A549 (cell line): ENCODE measurements at regions not wholly inside any gene's neighbourhood (a gene's known extent, or its start where the extent isn't known, plus 50 kb on each side); places are given as distances from the start of the nearest gene placed in this dataset.

Experiments used
- ATAC-seq, 2 experiments: fragments of 200-7000 bp in 1 of 2; fragments of >200 bp in 1 of 2; cut with Nextera tagmentation in 1 of 2; cut with Tn5 transposase in 1 of 2; 3 replicates each; pipeline versions ENCODE4 v1.8.0 to v1.9.1; 2018 to 2020; ENCODE audit warnings: mild to moderate bottlenecking in 1 of 2, moderate library complexity in 1 of 2
- CTCF ChIA-PET: fragments of 300-600 bp; sonication (Branson Sonifier 250); formaldehyde crosslinking; extraction: SDS; loops from one replicate; lab custom pipeline; 2021; ENCODE audit warnings: antibody characterized with exemption, inconsistent platforms; lab: Yijun Ruan, JAX
- POLR2A ChIA-PET: fragments of 350-600 bp; formaldehyde crosslinking; extraction: SDS; loops from one replicate; lab custom pipeline; 2021; ENCODE audit warnings: antibody characterized with exemption, inconsistent platforms; lab: Yijun Ruan, JAX
- DNase-seq, 2 experiments: peaks; one replicate each; pipeline versions ENCODE4 v3.0.0 to v3.0.0-alpha.2; 2011 to 2016; ENCODE audit warnings: low read depth in 1 of 2, low spot score in 1 of 2
- FAIRE-seq: peaks from 2 replicates; lab custom pipeline; 2011; peaks lifted over from hg19 to GRCh38; lab: Jason Lieb, UNC
- H3K27ac ChIP-seq, 2 experiments: fragments of >200 bp; sonication (Bioruptor Twin); formaldehyde crosslinking; 3 replicates each; pipeline ENCODE4 v1.5.1; 2016 to 2017
- H3K4me1 ChIP-seq: fragments of >200 bp; sonication (Bioruptor Twin); formaldehyde crosslinking; 3 replicates; pipeline ENCODE4 v1.6.1; 2016
- H3K4me2 ChIP-seq: fragments of >200 bp; sonication (Bioruptor Twin); formaldehyde crosslinking; 3 replicates; pipeline ENCODE4 v1.6.1; 2016
- H3K4me3 ChIP-seq: fragments of >200 bp; sonication (Bioruptor Twin); formaldehyde crosslinking; 3 replicates; pipeline ENCODE4 v1.5.1; 2016
- H3K9me3 ChIP-seq: fragments of >200 bp; sonication (Bioruptor Twin); formaldehyde crosslinking; 3 replicates; pipeline ENCODE4 v1.6.1; 2016
- BHLHE40 ChIP-seq: IDR thresholded peaks from 2 replicates; pipeline ENCODE4 v1.6.1; 2012; ENCODE audit warnings: low read depth, low read length, inconsistent platforms
- CBX2 ChIP-seq: fragments of 200-600 bp; sonication (generic); IDR thresholded peaks from 2 replicates; pipeline ENCODE4 v1.6.1; 2016; ENCODE audit warnings: low read depth, mild to moderate bottlenecking, borderline replicate concordance
- CEBPB ChIP-seq, 2 experiments: fragments of >200 bp in 1 of 2; sonication (Bioruptor Twin) in 1 of 2; formaldehyde crosslinking in 1 of 2; IDR thresholded peaks; 2 replicates each; pipeline ENCODE4 v1.6.1; 2012 to 2016
- CHD2 ChIP-seq: fragments of 150-350 bp; IDR thresholded peaks from 2 replicates; pipeline ENCODE4 v1.6.1; 2014; ENCODE audit warnings: low read length; ENCODE audit not compliant: partially characterized antibody
- ESRRA ChIP-seq: fragments of 150-350 bp; IDR thresholded peaks from 2 replicates; pipeline ENCODE4 v1.6.1; 2014; ENCODE audit warnings: mild to moderate bottlenecking, low read length, borderline replicate concordance
- FOSB ChIP-seq: fragments of 250-450 bp; sonication (Bioruptor Pico); IDR thresholded peaks from 2 replicates; pipeline ENCODE4 v1.5.0; 2020; ENCODE audit warnings: mild to moderate bottlenecking, moderate library complexity
- HEYL ChIP-seq: fragments of 250-450 bp; sonication (Bioruptor Pico); IDR thresholded peaks from 2 replicates; pipeline ENCODE4 v1.8.0; 2021; ENCODE audit warnings: mild to moderate bottlenecking, moderate library complexity
- HOXB13 ChIP-seq: fragments of 250-450 bp; sonication (Bioruptor Pico); IDR thresholded peaks from 2 replicates; pipeline ENCODE4 v1.5.0; 2020; ENCODE audit warnings: low read depth, mild to moderate bottlenecking, moderate library complexity
- HOXB5 ChIP-seq: fragments of 250-450 bp; sonication (Bioruptor Pico); IDR thresholded peaks from 2 replicates; pipeline ENCODE4 v1.5.0; 2020; ENCODE audit warnings: mild to moderate bottlenecking, moderate library complexity
- MAFK ChIP-seq: fragments of 450-650 bp; IDR thresholded peaks from 2 replicates; pipeline ENCODE4 v1.6.1; 2014; ENCODE audit not compliant: partially characterized antibody
- MYC ChIP-seq: IDR thresholded peaks from 2 replicates; pipeline ENCODE4 v1.6.1; 2012; ENCODE audit warnings: mild to moderate bottlenecking, inconsistent platforms, low read length, improper control_type of control experiment, borderline replicate concordance
- NFE2L2 ChIP-seq: fragments of 150-350 bp; conservative IDR thresholded peaks from 2 replicates; pipeline ENCODE4 v1.6.1; 2014; ENCODE audit warnings: low read length
- NPAS2 ChIP-seq: fragments of 250-450 bp; sonication (Bioruptor Pico); IDR thresholded peaks from 2 replicates; pipeline ENCODE4 v1.8.0; 2022; ENCODE audit warnings: mild to moderate bottlenecking, moderate library complexity, borderline replicate concordance
- PHF8 ChIP-seq: fragments of 200-600 bp; sonication (generic); IDR thresholded peaks from 2 replicates; pipeline ENCODE4 v1.6.1; 2016; ENCODE audit warnings: low read depth, mild to moderate bottlenecking, antibody characterized with exemption, moderate library complexity, borderline replicate concordance
- POLR2AphosphoS2 ChIP-seq: conservative IDR thresholded peaks from 2 replicates; pipeline ENCODE4 v1.6.1; 2012; ENCODE audit warnings: low read length, improper control_type of control experiment, inconsistent platforms
- RAD21 ChIP-seq, 2 experiments: fragments of >200 bp in 1 of 2; sonication (Bioruptor Twin) in 1 of 2; formaldehyde crosslinking in 1 of 2; IDR thresholded peaks in 1 of 2; conservative IDR thresholded peaks in 1 of 2; 2 replicates in 1 of 2; 3 replicates in 1 of 2; pipeline ENCODE4 v1.6.1; 2012 to 2018; ENCODE audit warnings: inconsistent platforms in 1 of 2
- RARB ChIP-seq: fragments of 250-450 bp; sonication (Bioruptor Pico); IDR thresholded peaks from 2 replicates; pipeline ENCODE4 v1.8.0; 2021; ENCODE audit warnings: mild to moderate bottlenecking, moderate library complexity
- RCOR1 ChIP-seq: fragments of 150-350 bp; IDR thresholded peaks from 2 replicates; pipeline ENCODE4 v1.6.1; 2014; ENCODE audit warnings: antibody characterized with exemption, low read length, low read depth
- RFX5 ChIP-seq: fragments of 450-650 bp; IDR thresholded peaks from 2 replicates; pipeline ENCODE4 v1.7.1; 2014; ENCODE audit warnings: antibody characterized with exemption, mild to moderate bottlenecking, moderate library complexity
- RNF2 ChIP-seq: fragments of 200-600 bp; sonication (generic); IDR thresholded peaks from 2 replicates; pipeline ENCODE4 v1.6.1; 2016; ENCODE audit warnings: low read depth, mild to moderate bottlenecking, antibody characterized with exemption, moderate library complexity, borderline replicate concordance
- SREBF2 ChIP-seq: fragments of 450-650 bp; IDR thresholded peaks from 2 replicates; pipeline ENCODE4 v1.6.1; 2014; ENCODE audit warnings: mild to moderate bottlenecking, moderate library complexity
- TFCP2L1 ChIP-seq: fragments of 250-450 bp; sonication (Bioruptor Pico); IDR thresholded peaks from 2 replicates; pipeline ENCODE4 v1.5.0; 2021; ENCODE audit warnings: mild to moderate bottlenecking
- ZC3H11A ChIP-seq: fragments of 450-650 bp; IDR thresholded peaks from 2 replicates; pipeline ENCODE4 v1.6.1; 2014; ENCODE audit warnings: antibody characterized with exemption, mild to moderate bottlenecking
- ZNF302 ChIP-seq: fragments of 250-450 bp; sonication (Bioruptor Pico); IDR thresholded peaks from 2 replicates; pipeline ENCODE4 v1.9.0; 2021; ENCODE audit warnings: inconsistent platforms, mild to moderate bottlenecking, moderate library complexity
- ZSCAN20 ChIP-seq: fragments of 250-450 bp; sonication (Bioruptor Pico); IDR thresholded peaks from 2 replicates; pipeline ENCODE4 v1.8.0; 2022; ENCODE audit warnings: mild to moderate bottlenecking, moderate library complexity
- WGBS: methylation state at CpG from one replicate; pipeline ENCODE4 v1.1.6; 2017; ENCODE audit errors: missing lambda C conversion rate; 5-methylcytosine and 5-hydroxymethylcytosine counted together
- TF ChIP-seq, protein P1 (sequence below): fragments of 150-350 bp; IDR thresholded peaks from 2 replicates; pipeline ENCODE4 v1.6.1; 2014; ENCODE audit warnings: low read depth, mild to moderate bottlenecking, low read length
- TF ChIP-seq, protein P2 (sequence below): fragments of 450-650 bp; IDR thresholded peaks from 2 replicates; pipeline ENCODE4 v1.6.1; 2014; ENCODE audit warnings: antibody characterized with exemption
- TF ChIP-seq, protein P3 (sequence below): IDR thresholded peaks from 2 replicates; pipeline ENCODE4 v1.6.1; 2012
- TF ChIP-seq, protein P4 (sequence below): IDR thresholded peaks from 2 replicates; pipeline ENCODE4 v1.6.1; 2012; ENCODE audit warnings: low read depth, borderline replicate concordance
- TF ChIP-seq, protein P5 (sequence below): IDR thresholded peaks from 2 replicates; pipeline ENCODE4 v1.6.1; 2012
- TF ChIP-seq, protein P6 (sequence below): fragments of >200 bp; sonication (Bioruptor Twin); formaldehyde crosslinking; IDR thresholded peaks from 2 replicates; pipeline ENCODE4 v1.6.1; 2016
- TF ChIP-seq, protein P7 (sequence below): fragments of 250-450 bp; sonication (Bioruptor Pico); IDR thresholded peaks from 2 replicates; pipeline ENCODE4 v1.5.0; 2021; ENCODE audit warnings: mild to moderate bottlenecking, moderate library complexity, borderline replicate concordance

DNA sequence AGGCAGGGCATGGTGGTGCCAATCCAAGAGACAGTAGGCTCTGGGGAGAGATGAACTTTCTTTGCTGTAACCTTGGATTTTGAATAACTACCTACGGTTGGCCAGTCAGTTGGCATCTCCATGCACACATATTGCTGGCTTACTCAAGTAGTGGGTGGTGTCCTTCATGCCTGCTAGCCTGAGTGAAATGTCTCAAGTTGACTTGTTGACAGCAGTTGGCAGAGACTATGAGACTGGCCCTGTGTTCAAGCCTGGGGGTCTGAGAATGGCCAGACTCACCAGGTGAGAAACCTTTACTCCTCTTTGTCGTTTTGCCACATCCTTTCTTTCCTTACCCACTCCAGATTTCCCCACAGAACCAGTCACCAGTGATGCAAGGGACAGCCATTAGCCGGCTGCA is 173.3 kb downstream of the MID1IP1 start:
- TF ChIP-seq, protein P1, sequence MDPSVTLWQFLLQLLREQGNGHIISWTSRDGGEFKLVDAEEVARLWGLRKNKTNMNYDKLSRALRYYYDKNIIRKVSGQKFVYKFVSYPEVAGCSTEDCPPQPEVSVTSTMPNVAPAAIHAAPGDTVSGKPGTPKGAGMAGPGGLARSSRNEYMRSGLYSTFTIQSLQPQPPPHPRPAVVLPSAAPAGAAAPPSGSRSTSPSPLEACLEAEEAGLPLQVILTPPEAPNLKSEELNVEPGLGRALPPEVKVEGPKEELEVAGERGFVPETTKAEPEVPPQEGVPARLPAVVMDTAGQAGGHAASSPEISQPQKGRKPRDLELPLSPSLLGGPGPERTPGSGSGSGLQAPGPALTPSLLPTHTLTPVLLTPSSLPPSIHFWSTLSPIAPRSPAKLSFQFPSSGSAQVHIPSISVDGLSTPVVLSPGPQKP = no peak
- TF ChIP-seq HEYL (CRISPR knock-in tag) = no peak
- TF ChIP-seq POLR2AphosphoS2 = no peak
- no peak for TF ChIP-seq RARB (CRISPR knock-in tag)
- no peak for TF ChIP-seq HOXB13
- no peak for TF ChIP-seq MAFK
- no peak for TF ChIP-seq CHD2
- TF ChIP-seq RAD21 (conservative IDR thresholded peaks at IDR 0.05 in 1 of 2, IDR thresholded peaks at IDR 0.05 in 1 of 2) = no peak
- no peak for TF ChIP-seq ZSCAN20 (CRISPR knock-in tag)
- no peak for TF ChIP-seq ZC3H11A
- no peak for TF ChIP-seq HOXB5 (CRISPR knock-in tag)
- no peak for TF ChIP-seq ZNF302 (CRISPR knock-in tag)
- TF ChIP-seq, all 56 proteins: peak for 0
- no peak overlapping the region for H3K4me3 ChIP-seq
- 57% methylated on average over 3 of the region's 3 CpGs for WGBS
- H3K9me3 ChIP-seq = no peaks in the 10 kb centered on the region
- ChIA-PET CTCF (no interaction called here), POLR2A (interaction anchor here (0.5 kb wide), 1 partner anchor 168 kb away, joined by 4 read pairs; no protein-coding TSS in a partner anchor)
- DNase-seq (no peak), FAIRE-seq (no peak), ATAC-seq (no peak)
- no peak overlapping the region for H3K27ac ChIP-seq
- H3K4me1 ChIP-seq = no peaks in the 10 kb centered on the region
- no peak overlapping the region for H3K4me2 ChIP-seq

DNA sequence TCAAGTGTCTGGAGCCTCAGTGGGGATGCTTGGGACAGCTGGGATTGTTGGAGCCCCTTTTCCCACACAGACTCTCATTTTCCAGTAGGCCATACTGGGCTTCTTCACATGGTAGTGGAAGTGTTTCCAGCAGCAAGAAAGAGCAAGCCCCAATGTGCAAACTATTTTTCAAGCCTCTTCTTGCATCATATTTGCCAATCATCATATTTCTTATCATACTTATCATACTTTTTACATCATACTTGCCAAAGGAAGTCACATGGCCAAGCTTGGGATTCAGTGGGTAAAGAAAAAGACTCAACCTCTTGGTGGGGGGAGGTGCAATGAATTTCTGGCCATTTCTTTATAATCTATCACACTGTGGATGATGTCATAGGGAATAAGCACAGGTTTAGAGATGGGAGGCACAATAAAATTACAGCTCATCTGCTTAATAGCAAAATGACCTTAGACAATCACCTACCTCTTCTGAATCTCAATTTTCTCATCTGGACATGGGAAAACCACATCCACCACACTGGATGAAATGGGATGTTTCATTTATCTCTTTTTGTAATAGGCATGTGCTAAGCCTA is 174.2 kb downstream of the MID1IP1 start:
- no peak for FAIRE-seq
- CTCF ChIA-PET = no interaction called here
- POLR2A ChIA-PET = no interaction called here

DNA sequence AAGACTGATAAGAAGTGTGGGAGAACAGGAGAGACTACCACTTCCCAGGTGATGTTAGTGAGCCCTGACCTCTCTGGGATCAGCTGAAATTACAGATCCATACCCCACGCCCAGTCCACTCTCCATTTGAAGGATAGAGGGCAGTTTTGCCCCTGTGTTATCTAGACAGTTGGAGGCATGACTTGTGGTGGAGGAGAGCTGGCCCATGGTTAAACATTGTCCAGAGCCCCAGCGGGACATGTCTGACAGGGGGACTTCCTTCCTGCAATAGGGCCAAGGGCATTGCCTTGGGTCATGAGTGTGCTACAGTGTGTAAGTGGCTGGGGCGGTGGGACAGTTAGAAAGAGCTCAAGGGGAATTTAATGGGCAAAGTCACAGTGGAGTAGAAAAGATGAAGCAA is 181.1 kb downstream of the MID1IP1 start:
- POLR2A ChIA-PET = no interaction called here
- no peak overlapping the region for H3K4me3 ChIP-seq
- 37% methylated on average over 2 of the region's 3 CpGs for WGBS
- H3K27ac ChIP-seq = no peak overlapping the region
- no peak overlapping the region for H3K4me2 ChIP-seq
- no peaks in the 10 kb centered on the region for H3K4me1 ChIP-seq
- CTCF ChIA-PET = no interaction called here
- H3K9me3 ChIP-seq = no peaks in the 10 kb centered on the region
- DNase-seq (no peak), FAIRE-seq (no peak), ATAC-seq (no peak)
- TF ChIP-seq, protein P2, sequence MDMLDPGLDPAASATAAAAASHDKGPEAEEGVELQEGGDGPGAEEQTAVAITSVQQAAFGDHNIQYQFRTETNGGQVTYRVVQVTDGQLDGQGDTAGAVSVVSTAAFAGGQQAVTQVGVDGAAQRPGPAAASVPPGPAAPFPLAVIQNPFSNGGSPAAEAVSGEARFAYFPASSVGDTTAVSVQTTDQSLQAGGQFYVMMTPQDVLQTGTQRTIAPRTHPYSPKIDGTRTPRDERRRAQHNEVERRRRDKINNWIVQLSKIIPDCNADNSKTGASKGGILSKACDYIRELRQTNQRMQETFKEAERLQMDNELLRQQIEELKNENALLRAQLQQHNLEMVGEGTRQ = no peak
- no peak for TF ChIP-seq RCOR1
- TF ChIP-seq ESRRA = no peak
- TF ChIP-seq, protein P3, sequence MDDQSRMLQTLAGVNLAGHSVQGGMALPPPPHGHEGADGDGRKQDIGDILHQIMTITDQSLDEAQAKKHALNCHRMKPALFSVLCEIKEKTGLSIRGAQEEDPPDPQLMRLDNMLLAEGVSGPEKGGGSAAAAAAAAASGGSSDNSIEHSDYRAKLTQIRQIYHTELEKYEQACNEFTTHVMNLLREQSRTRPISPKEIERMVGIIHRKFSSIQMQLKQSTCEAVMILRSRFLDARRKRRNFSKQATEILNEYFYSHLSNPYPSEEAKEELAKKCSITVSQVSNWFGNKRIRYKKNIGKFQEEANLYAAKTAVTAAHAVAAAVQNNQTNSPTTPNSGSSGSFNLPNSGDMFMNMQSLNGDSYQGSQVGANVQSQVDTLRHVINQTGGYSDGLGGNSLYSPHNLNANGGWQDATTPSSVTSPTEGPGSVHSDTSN = no peak
- no peak for TF ChIP-seq CBX2
- TF ChIP-seq MYC = no peak
- no peak for TF ChIP-seq HOXB13
- no peak for TF ChIP-seq TFCP2L1 (CRISPR knock-in tag)
- no peak for TF ChIP-seq FOSB (CRISPR knock-in tag)
- TF ChIP-seq NFE2L2 = no peak
- TF ChIP-seq, protein P4, sequence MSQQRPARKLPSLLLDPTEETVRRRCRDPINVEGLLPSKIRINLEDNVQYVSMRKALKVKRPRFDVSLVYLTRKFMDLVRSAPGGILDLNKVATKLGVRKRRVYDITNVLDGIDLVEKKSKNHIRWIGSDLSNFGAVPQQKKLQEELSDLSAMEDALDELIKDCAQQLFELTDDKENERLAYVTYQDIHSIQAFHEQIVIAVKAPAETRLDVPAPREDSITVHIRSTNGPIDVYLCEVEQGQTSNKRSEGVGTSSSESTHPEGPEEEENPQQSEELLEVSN = no peak

More for the DNA sequence above, 174.2 kb downstream of the MID1IP1 start:
- Histone ChIP-seq H3K9me3 (no peaks in the 10 kb centered on the region), H3K4me2 (no peak overlapping the region), H3K27ac (no peak overlapping the region), H3K4me3 (no peak overlapping the region), H3K4me1 (no peaks in the 10 kb centered on the region)
- ATAC-seq = no peak
- DNase-seq = no peak
- TF ChIP-seq CHD2 (no peak), BHLHE40 (no peak), CBX2 (no peak), RFX5 (no peak), HEYL (CRISPR knock-in tag) (no peak), CEBPB (IDR thresholded peaks at IDR 0.05) (no peak), SREBF2 (no peak), PHF8 (no peak), NPAS2 (CRISPR knock-in tag) (no peak), ESRRA (no peak), MAFK (no peak), RNF2 (no peak)
- TF ChIP-seq, protein P5, sequence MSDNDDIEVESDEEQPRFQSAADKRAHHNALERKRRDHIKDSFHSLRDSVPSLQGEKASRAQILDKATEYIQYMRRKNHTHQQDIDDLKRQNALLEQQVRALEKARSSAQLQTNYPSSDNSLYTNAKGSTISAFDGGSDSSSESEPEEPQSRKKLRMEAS = no peak
- TF ChIP-seq, protein P6, sequence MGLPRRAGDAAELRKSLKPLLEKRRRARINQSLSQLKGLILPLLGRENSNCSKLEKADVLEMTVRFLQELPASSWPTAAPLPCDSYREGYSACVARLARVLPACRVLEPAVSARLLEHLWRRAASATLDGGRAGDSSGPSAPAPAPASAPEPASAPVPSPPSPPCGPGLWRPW = no peak
- TF ChIP-seq, protein P7, sequence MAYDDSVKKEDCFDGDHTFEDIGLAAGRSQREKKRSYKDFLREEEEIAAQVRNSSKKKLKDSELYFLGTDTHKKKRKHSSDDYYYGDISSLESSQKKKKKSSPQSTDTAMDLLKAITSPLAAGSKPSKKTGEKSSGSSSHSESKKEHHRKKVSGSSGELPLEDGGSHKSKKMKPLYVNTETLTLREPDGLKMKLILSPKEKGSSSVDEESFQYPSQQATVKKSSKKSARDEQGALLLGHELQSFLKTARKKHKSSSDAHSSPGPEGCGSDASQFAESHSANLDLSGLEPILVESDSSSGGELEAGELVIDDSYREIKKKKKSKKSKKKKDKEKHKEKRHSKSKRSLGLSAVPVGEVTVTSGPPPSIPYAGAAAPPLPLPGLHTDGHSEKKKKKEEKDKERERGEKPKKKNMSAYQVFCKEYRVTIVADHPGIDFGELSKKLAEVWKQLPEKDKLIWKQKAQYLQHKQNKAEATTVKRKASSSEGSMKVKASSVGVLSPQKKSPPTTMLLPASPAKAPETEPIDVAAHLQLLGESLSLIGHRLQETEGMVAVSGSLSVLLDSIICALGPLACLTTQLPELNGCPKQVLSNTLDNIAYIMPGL (CRISPR knock-in tag) = no peak
